ENCODE measurements at regions not wholly inside any gene's neighbourhood (a gene's known extent, or its start where the extent isn't known, plus 50 kb on each side); places are given as distances from the start of the nearest gene placed in this dataset.

DNA sequence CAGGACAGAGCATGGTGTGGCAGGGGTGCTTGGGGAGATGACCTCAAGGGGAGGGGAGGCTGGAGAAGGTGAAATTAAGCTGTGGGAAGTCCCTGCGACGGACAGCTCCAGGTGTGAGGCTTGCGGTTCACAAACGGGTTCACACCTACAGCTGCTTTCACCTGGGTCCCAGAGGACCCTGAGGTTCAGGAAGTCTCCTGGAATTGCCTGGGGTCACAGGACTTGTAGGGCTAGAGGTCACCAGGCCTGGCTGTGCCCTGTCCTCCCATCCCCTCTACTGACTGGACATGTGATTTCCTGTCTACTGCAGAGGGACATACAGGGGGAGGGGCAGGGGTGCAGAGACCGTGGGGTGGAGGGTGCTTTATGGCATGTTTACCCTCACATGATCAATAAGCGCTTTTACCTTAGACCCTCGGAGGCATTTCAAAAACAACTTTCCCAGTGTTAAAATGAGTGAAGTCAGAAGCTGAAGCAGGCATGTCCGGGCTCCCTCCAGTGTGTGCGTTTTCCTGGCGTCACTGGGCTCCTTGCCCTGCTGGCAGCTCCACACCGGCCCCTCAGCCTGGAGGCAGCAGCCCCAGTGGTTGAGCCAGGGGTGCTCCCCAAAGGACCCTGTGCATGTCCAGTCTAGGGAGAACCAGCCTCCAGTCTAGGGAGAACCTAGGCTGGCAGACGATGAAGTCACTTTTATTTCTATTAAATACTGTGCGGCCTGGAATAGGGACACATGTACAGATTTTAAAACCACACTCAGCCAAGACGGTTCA, 66.6 kb upstream of the IGFBP3 start (continued):
- TF ChIP-seq ZBTB33 (IDR thresholded peaks at IDR 0.05) (no peak), PBX3 (IDR thresholded peaks at IDR 0.05; ENCODE audit: insufficient replicate concordance, low read depth, low read length) (no peak), MYB (IDR thresholded peaks at IDR 0.05; ENCODE audit: borderline replicate concordance, low read depth, low read length) (no peak), LARP7 (IDR thresholded peaks at IDR 0.05) (no peak), BHLHE40 (IDR thresholded peaks at IDR 0.05; ENCODE audit: borderline replicate concordance in 1 of 2, low read depth in 2 of 2, low read length in 1 of 2) (0 out of 4 replicates have a peak, but pooled peaks of 1 of the 2 experiments have one; percentile 15), MEF2B (IDR thresholded peaks at IDR 0.05; ENCODE audit: partially characterized antibody, poor library complexity, severe bottlenecking) (peak; percentile 53), IKZF1 (conservative IDR thresholded peaks at IDR 0.05) (peak; percentile 90), ZNF207 (IDR thresholded peaks at IDR 0.05; ENCODE audit: borderline replicate concordance) (no peak), EZH2 (IDR thresholded peaks at IDR 0.05; ENCODE audit: borderline replicate concordance, control insufficient read depth, low read depth, low read length) (no peak), RB1 (IDR thresholded peaks at IDR 0.05; ENCODE audit: borderline replicate concordance) (no peak), KAT2A (conservative IDR thresholded peaks at IDR 0.05; ENCODE audit: control insufficient read depth, low read depth, low read length) (no peak), DPF2 (IDR thresholded peaks at IDR 0.05) (peak; percentile 44; the same call in 1 of the 2 replicates)
- TF ChIP-seq, protein P1, sequence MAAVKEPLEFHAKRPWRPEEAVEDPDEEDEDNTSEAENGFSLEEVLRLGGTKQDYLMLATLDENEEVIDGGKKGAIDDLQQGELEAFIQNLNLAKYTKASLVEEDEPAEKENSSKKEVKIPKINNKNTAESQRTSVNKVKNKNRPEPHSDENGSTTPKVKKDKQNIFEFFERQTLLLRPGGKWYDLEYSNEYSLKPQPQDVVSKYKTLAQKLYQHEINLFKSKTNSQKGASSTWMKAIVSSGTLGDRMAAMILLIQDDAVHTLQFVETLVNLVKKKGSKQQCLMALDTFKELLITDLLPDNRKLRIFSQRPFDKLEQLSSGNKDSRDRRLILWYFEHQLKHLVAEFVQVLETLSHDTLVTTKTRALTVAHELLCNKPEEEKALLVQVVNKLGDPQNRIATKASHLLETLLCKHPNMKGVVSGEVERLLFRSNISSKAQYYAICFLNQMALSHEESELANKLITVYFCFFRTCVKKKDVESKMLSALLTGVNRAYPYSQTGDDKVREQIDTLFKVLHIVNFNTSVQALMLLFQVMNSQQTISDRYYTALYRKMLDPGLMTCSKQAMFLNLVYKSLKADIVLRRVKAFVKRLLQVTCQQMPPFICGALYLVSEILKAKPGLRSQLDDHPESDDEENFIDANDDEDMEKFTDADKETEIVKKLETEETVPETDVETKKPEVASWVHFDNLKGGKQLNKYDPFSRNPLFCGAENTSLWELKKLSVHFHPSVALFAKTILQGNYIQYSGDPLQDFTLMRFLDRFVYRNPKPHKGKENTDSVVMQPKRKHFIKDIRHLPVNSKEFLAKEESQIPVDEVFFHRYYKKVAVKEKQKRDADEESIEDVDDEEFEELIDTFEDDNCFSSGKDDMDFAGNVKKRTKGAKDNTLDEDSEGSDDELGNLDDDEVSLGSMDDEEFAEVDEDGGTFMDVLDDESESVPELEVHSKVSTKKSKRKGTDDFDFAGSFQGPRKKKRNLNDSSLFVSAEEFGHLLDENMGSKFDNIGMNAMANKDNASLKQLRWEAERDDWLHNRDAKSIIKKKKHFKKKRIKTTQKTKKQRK (IDR thresholded peaks at IDR 0.05; ENCODE audit: low read depth, low read length), result no peak
